ENCODE measurements at regions not wholly inside any gene's neighbourhood (a gene's known extent, or its start where the extent isn't known, plus 50 kb on each side); places are given as distances from the start of the nearest gene placed in this dataset.
"Not testable (repeated sequence)": the region's sequence is repeated elsewhere in the genome, so short reads cannot be mapped to it uniquely, and the experiment has no call there.

DNA sequence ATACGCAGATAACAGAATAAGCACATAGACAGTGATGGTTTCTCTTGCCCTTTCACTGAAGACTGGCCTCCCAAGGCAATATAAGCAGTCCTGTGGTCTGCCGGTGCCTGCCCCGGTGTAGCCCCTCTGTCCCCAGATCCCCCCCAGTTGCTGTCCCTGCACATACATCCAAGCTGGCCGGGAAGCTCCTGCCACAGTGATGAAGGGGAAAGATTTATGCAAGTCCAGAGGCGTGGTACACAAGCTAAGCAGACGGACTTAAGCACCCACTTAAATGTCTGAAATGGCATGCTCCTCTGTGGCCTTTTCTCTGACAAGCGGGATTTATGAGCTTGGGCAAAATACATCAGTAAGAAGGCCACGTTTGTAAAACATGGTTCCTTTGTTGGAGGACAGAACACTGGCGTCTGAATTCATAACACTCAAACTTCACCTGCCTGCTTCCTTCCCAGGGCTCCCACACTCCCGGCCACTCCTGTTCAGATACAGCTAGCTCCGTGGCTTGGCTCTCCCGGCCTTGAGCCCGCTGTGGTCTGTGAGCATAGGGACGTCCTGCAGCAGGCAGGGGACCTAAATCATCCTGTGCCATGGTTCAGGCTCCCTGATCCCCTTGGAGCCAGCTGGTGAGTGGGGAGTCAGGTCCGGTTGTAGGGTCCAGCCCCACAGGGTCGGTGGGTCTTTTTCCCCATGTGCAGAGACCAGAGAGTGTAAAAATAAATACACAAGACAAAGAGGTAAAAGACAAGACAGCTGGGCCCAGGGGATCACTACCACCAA is 61.7 kb upstream of the PPP2R2D start:
- DNase-seq (ENCODE audit: low spot score): no peak

DNA sequence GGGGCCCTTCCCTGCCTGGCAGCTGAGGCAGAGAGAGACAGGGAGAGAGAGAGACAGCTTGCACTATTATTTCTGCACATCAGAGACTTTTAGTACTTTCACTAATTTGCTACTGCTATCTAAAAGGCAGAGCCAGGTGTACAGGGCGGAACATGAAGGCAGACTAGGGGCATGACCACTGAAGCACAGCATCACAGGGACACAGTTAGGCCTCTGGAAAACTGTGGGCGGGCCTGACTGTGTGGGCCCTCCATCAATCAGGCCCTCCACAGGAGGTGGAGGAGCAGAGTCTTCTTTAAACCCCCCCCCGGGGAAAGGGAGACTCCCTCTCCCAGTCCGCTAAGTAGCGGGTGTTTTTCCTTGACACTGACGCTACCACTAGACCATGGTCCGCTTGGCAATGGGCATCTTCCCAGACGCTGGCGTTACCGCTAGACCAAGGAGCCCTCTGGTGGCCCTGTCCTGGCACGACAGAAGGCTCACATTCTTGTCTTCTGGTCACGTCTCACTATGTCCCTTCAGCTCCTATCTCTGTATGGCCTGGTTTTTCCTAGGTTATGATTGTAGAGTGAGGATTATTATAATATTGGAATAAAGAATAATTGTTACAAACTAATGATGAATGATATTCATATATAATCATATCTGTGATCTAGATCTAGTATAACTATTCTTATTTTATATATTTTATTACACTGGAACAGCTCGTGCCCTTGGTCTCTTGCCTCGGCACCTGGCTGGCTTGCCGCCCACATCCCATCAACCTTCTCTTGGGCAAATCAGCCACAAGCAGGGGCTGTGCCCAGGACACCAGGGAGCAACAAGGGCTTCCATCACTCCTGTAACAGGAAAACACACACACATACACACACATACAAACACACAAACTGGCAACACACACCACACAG is 60.7 kb upstream of the PPP2R2D start:
- DNase-seq (ENCODE audit: low spot score): not testable (repeated sequence)

DNA sequence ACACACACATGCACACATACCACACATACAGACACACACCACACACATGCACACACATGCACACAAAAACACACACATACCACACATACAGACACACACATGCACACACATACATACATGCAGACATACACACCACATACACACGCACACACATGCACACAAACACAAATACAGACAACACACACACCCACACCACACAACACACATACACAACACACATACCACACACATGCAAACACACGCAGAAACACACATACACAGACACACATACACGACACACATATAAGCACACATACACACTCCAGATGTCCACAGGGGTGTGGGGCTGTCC is 60.1 kb upstream of the PPP2R2D start:
- DNase-seq (ENCODE audit: low spot score): no peak

DNA sequence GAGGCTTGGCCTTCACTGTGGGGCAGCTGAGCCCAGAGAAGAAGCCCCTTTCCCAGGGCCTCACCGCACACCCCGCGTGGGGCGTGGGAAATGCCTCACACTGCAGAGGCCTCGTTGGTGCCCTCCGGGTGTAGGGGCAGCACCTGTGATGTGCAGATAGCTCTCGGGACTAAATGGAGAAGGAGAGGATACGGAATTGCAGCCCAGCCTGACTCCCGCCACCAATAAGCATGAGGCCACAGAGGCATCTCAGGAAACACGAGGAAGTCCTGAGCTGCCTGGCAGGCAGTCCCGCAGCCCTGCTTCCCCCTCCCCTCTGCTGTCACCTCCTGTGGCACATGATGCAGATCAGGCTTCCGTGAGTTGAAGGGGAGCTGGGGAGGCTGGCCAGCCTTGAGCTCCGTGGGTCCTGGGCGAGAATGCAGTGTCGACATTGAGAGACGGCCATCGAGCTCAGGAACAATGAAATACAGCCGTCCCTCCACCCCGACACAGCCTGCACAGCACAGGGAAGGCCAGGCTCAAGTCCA is 59.6 kb upstream of the PPP2R2D start:
- no peak for DNase-seq (ENCODE audit: low spot score)

DNA sequence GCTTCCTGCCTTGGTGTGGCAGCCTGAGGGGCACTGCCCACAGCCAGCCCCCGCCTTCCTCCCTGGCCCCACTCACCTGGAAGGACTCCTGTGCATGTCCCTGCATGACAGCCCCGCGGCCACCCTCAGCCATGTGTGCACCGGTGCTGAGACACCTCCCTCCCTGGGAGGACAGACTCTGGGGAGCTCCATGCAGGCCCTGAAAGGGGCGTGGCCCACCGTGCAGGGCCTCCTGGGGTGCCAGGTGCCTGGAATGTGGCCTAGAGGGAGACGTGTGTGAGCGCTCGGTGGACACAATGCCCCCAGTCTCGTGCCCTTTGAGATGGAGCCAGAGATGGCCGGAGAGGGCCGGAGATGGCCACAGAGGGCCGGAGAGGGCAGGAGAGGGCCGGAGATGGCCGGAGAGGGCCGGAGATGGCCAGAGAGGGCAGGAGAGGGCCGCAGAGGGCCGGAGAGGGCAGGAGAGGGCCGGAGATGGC is 59.1 kb upstream of the PPP2R2D start:
- DNase-seq (ENCODE audit: low spot score): no peak

DNA sequence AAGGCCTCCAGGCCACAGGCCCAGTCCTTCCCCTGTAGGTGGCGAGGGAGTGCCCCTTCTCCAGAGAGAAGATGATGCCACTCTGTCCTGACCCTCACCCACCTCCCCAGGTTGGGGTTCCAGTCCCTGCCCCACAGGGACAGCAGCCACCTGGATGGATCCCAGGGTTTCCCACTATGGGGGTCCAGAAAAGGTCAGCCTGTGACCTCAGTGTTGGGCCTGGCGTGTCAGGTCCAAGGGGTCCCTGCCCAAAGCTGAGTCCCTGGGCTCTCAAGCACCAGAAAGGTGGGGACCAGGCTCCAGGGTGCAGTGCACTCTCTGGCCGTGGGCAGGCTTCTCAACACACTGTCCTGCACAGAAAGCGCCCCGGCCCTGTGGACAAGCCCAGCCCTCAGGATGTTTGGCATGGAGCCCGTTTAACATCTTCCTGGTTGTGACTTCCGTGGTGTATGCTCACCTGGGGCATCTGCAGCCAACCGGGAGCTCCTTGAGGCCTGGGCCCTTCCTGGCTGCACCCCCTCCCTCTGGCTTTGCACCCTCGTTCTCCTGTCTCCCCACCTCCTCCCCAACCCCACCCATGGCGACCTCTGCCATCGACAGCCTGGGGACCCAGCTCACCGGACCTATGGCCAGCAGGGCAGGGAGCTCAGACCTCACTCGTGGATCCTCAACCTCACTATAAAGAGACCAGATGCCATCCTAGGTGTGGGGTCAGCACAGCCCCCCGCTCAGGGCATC is 58.3 kb upstream of the PPP2R2D start:
- DNase-seq (ENCODE audit: low spot score): no peak

DNA sequence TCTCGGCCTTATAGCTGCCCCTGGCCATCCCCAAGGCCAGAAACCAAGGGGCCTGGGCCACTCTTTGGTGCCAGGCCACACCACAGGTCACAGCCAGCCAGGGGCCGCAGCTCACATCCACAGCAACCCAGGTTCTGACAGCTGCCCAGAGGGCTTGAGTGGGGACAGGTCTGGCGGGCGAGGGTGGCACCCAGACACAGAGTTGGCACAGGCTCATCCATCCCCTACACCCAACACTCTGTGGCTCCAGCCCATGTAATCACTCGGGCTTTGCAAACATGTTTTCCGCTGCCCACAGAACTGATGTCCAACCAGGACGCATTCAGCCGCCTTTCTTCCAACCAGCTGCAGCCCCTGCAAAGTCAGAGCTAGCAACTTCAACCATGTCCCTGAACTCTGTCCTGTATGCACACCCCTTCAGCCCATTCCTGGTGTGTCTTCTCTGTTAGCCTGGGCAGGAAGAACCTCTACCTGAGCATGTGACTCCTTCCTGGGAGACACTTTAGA is 57.7 kb upstream of the PPP2R2D start:
- no peak for DNase-seq (ENCODE audit: low spot score)

DNA sequence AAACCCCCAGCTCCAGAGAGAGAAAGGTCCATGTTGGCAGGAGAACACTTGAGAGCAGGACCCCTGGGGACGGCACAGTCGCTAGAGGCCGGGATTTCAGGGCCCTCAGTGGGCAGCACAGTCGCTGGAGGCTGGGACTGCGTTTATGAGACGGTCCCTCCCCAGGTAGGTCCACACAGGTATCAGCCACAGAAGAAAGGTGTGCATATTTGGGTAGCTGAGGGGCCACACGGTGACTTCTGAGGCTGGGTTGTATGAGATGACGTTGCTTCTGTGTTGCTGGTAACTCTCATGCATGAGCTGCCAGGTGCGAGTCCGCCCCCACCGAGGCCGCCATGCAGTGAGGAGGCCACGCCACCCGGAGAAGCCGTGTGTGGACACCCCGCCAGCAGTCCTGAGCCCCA is 56.9 kb upstream of the PPP2R2D start:
- DNase-seq (ENCODE audit: low spot score): no peak

DNA sequence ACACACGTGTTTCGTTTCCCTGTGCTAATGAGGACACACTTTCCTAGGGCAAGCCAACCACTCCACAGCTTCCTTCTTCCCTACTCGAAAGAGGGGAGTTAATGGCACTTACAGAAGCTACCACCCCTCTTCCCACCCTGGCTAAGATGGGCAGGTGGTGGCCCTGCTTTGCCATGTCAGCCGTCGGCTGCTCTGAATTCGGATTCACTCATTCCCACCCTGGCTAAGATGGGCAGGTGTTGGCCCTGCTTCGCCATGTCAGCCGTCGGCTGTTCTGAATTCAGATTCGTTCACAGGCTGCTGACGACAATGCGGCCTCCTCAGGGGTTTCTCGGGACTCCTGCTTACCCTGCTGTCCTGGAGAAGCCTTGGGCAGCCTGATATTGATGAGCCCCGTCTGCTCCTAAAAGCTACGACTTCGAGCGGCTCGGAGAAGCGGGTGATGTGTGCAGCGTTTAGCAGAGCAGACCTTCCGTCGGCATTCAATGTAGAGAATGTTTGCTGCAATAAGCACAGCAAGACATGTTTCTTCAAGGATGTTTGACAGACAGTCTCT is 56.2 kb upstream of the PPP2R2D start:
- no peak for DNase-seq (ENCODE audit: low spot score)

DNA sequence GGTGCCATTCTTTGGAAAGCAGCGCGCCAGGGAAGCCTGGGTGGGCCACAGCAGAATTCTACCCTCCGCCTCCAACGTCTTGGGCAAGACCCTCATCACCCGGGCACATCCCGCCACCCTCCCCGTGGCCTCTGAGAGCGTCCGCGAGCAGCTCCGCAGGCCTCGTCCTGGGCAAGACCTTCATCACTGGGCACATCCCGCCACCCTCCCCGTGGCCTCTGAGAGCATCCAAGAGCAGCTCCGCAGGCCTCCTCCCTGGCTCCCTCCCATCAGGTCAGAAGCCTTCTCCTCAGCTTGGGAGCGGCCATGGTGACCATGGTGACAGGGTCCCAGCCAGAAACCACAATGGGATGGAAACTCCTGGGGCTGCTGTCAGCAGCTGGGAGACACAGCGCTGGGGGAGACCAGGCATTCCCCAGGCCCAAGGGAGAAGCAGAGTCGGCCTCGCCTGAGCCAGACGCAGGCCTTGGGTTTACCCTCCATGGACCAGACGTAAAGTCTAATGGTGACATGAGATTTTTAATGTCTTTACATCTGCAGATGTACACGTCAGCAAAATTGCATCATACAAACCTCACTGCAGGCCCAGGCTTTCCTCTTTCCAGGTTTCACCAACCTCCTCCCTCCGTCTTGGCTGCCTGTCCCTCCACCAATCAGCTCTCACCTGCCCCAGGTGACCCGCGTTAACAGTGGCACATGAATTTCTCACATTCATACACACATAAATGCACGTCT is 55.1 kb upstream of the PPP2R2D start:
- no peak for DNase-seq (ENCODE audit: low spot score)

DNA sequence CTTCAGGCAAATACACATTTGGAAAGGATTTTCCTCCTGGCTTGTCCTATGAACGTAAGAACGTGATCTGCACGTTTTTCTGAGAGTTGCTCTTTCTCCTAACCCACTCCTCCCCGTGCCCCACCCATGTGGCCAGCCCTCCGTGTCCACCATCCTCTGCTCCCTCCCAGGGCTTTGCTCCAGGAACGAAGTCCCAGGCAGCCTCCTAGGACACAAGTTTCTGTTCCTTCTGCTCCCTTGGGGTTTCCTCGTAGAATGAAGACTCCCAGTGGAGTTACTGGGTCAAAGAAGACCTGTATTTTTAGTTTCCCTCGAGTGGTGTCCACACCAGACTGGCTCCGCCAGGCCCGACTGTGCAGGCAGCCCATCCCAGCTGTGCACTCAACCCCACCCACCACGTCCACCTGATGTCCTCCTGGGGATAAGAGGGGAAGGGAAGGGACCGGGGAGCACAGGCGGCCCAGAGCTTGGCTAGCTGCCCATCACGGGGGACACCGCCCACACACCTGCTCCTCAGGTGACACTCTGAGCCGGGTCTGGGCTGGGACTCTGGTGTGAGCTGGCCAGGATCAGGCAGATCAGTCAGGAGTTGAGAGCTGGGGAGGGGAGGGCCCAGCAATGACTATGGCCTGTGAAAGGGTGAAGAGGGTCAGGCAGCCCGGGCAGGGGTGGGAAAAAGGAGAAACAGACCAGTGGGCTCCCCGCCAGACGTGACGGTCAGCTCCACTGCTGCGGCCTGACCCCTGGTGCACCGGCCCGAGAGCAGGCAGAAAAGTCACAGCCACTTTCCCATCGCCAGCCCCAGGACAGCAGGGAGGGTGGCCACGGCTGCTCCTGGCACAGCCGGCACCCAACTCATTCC is 54.3 kb upstream of the PPP2R2D start:
- DNase-seq (ENCODE audit: low spot score): no peak

DNA sequence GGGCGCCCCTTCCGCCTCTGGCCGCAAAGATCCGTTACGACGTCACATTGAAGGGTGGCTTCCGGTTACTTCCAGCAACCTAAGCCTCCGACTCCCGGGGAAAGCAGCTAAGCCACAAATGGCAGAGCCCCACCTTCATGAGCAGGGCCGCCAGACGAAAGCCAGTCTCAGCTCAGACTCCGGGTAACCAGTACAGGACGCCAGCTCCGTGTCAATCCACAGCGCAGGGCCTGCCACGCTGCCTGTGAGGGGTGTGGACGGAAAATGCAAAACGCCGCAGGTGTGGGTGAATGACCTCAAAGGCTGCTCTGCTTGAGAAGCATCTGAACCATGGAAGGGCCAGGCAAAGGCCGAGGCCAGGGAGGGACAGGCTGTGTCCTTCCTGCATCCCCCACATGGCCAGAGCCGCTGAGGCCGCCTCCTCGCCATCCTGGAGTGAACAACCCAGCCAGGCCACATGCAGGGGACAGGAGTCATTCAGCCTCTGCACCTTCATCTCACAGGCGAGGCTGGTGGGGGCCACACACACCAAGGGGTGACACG is 53.5 kb upstream of the PPP2R2D start:
- no peak for DNase-seq (ENCODE audit: low spot score)

DNA sequence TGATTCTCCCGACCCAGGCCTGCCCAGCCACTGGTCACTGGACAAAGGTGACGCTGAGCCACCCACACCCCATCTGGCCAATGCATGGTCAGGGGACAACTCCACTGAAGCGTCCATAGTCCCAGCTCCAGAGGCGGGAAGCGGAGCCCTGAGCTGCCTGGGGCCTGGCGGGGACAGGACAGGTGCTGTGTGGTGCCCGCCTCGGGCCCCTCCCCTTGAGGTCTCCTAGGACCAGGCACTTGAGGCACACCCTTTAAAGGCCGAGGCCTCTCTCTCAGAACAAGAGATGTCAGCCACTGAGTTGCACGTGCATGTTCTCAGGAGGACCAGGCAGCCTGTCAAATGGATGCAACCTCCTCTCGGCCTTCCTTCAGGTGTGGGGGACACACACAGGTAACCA is 52.5 kb upstream of the PPP2R2D start:
- no peak for DNase-seq (ENCODE audit: low spot score)

DNA sequence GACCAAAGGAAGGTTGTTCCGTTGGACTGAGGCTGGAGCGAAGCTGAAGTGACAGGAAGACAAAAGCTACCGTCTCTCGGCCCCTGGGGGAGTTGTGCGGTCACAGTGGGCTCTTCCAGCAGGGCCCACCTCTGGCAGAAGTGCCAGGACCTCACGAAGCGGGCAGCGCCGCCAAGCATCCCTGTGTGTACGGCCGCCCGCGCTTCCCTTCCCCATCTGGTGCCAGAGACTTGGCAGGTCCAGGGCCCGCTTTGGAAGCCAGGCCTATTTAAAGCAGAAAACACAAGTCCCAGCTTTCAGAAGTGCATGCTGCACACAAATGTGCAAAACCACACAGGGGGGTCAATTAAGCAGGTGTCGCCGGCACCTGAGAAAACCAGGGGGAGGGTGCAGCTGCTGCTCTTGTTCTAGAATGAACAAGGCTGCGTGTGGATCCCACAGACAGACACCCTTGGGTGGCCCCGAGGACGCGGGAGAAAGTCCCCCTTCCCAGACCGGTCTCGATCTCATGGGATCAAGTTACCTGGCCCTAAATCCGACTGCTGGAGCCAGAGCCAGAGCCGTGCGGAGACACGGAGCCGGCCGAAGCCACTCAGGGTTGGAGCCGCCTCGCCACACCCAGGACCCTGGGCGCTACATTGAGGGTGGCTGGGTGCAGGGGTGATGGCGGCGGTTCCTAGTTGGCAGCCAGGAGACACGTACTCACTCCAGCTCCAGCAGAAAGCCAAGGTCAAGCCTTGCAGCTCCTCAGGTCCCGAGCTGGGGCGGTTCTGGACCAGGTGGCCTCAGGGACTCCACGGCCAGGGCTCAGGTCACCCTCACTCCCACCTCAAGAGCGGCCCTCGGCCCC is 51.8 kb upstream of the PPP2R2D start:
- DNase-seq (ENCODE audit: low spot score): no peak

DNA sequence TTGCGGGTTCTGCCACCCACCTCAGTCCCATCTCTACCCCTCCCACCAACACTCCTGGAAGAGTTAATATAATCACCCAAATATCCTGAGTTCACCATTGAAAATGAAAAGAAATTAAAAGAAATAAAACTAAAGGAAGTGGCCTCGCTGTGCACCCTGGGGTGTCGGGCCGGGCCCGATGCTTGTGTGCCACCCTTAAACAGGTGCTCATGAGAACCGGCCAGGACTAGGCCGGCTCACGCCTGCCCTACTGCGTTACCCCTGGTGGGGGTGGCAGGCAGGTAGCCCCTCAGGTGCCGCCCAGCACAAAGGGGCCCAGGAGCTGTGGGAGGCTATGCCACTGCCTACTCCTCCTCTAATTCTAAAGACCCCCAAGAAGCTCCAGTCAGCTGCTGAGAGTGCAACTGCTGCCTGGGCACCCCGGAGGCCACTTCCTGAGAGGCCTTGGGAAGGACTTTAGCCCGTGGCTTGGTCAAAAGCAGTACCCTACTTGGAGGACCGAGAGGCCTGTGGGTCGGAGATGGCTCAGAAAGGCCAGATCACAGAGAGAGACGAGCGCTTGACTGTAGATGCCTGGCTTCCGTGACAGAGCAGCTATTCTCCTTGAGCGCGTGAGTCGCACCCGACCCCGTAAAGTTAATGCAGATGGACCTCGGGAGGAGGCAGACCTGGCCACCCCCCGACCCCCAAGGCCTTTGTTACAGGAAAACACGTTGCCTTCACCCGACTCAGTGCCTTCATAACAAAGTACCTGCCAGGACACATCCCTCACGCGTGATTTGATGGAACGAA is 51.0 kb upstream of the PPP2R2D start:
- DNase-seq (ENCODE audit: low spot score): no peak

DNA sequence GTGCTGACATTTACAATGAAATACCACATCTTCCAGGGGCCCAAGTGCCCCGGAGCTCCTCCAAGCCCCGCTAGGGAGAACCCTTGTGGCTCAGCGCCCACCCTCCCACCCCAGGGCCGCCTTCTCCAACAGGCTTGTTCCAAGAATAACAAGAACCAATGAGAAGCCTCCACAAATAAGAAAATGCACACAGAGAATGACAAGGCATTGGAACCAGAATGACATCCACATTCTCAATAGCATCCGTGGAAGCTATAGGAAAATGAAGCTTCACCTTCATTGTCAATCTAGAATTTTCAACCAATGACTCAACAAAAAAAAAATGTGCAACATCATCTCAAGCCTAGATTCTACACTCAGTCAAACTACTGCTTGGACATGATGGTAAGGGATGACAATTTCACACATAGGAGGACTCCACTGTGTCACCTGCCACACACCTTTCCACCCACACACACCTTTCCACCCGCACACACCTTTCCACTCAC is 50.4 kb upstream of the PPP2R2D start:
- no peak for DNase-seq (ENCODE audit: low spot score)

Measured in COLO829 (cell line).